ENCODE measurements at regions not wholly inside any gene's neighbourhood (a gene's known extent, or its start where the extent isn't known, plus 50 kb on each side); places are given as distances from the start of the nearest gene placed in this dataset.

DNA sequence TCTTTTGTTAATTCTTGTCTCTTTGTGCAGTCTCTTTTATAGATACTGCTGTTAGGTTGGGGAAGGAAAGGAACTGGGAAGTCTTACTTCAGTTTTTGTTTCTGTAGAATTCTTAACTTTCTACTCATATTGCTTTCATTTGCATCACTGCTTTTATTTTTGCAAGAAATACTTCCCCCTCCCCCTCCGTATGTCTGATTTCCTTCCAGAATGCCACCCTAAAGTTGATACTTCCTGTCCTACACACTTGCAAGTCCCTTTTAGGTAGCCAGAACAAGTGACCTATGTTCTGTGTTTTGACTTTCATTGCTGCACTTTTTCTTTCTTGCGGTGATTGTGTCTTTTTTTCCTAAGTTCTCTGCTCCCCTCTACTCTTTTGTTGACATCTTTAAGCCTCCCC, 477.4 kb downstream of the RSL24D1 start:
- no peak for DNase-seq

DNA sequence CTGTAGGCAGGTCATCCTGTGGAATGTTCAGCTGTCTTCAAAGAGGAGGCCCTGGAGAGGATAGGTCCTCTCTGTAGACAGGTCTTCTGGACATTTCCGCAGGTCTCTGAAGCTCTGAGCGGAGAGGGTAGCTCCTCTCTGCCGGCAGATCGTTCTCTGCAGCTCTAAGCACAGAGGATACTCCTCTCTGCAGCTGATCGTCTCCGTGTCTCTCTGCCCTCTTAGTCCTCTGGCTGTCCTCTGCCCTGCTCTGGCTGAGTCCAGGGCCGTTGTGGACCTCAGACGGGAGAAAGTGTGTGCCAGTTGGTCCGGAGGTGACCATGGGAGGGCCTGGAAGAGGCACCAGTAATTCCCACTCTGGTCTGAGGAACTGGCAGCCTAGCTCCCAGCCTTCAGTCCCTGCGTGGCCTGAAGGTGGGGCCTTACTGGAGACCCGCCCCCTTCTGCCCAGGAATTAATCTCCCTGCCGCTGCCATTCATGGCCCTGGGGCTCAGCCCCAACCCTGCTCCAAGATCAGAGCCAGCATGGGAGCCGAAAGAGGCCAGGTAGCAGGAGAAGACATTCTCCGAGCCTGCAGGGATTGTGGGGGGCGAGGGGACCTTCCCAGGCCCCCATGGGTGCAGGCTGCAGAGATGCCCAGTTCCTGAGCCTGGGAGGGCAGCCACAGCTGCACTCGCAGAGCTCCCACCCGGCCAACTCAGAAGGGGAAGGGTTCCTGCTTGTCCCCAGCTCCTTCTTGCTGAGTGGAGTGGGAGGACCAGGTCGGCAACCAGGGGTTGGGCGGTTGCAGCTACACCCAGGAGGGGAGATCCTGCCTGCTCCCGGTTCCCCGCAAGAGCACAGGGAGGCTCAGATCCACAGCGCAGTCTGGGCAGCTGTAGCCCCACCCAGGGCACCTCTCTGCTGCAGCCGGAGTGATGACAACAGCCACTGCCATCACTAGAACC, 488.7 kb downstream of the RSL24D1 start:
- DNase-seq, result no peak

DNA sequence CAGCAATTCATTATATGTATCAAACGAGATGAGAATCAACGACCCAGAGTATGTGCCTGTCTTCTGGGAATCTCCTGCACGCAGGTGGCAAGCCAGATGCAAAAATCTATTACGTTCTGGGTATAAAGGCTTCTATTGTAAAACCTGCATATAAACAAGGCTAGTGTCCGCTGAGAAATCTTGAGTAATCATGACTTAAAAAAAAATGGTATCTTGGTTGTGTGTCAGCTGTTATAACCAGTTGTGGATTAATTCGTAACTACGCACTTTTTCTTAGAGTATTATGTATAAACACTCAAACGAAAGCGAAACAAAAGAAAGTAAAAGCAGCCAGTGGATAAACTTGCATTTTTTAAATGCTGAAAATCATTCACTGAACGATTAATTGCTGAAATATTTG, 509.1 kb downstream of the RSL24D1 start:
- DNase-seq, result no peak

Measured in NCI-H1092 (cell line).